ENCODE measurements at regions not wholly inside any gene's neighbourhood (a gene's known extent, or its start where the extent isn't known, plus 50 kb on each side); places are given as distances from the start of the nearest gene placed in this dataset.
"Not testable (repeated sequence)": the region's sequence is repeated elsewhere in the genome, so short reads cannot be mapped to it uniquely, and the experiment has no call there.

- DNase-seq (ENCODE audit: low read depth, low spot score): not testable (repeated sequence)
Measured at GRCh38 chr4:66561465-66562053, 891.3 kb upstream of the EPHA5 start.

GRCh38 chr4:66558651-66559050, 888.4 kb upstream of the EPHA5 start:
- DNase-seq (ENCODE audit: low read depth, low spot score): no peak

- DNase-seq (ENCODE audit: low read depth, low spot score): no peak
Measured at GRCh38 chr4:66556651-66557278, 886.5 kb upstream of the EPHA5 start.

GRCh38 chr4:66555301-66555700, 885.0 kb upstream of the EPHA5 start:
- no peak for DNase-seq (ENCODE audit: low read depth, low spot score)

- DNase-seq (ENCODE audit: low read depth, low spot score): no peak
Measured at GRCh38 chr4:66554826-66555225, 884.5 kb upstream of the EPHA5 start.

DNA sequence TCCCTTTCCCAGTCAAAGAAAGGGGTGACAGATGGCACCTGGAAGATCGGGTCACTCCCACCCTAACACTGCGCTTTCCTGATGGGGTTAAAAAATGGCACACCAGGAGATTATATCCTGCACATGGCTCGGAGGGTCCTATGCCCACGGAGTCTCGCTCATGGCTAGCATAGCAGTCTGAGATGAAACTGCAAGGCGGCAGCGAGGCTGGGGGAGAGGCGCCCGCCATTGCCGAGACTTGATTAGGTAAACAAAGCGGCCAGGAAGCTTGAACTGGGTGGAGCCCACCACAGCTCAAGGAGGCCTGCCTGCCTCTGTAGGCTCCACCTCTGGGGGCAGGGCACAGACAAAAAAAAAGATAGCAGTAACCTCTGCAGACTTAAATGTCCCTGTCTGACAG, 875.0 kb upstream of the EPHA5 start:
- DNase-seq (ENCODE audit: low read depth, low spot score): not testable (repeated sequence)

DNA sequence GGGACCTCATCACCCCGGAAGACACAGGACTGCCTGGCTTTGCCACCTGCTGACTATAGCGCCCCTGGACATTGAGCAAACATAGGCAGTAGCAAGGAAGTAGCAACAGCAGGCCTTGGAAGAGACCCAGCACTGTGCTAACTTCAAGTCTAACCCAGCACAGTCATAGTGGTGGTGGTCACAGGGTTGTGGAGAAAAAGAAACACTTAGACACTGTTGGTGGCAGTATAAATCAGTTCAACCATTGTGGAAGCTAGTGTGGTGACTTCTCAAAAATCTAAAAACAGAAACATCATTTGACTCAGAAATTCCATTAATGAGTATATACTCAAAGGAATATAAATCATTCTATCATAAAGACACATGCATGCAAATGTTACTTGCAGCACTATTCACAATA, 874.0 kb upstream of the EPHA5 start:
- no peak for DNase-seq (ENCODE audit: low read depth, low spot score)

GRCh38 chr4:66539745-66540144, 869.5 kb upstream of the EPHA5 start:
- DNase-seq (ENCODE audit: low read depth, low spot score): no peak

- no peak for DNase-seq (ENCODE audit: low read depth, low spot score)
Measured at GRCh38 chr4:66524781-66525180, 854.5 kb upstream of the EPHA5 start.

- DNase-seq (ENCODE audit: low read depth, low spot score): no peak
Measured at GRCh38 chr4:66522244-66522643, 852.0 kb upstream of the EPHA5 start.

GRCh38 chr4:66516940-66517339, 846.7 kb upstream of the EPHA5 start:
- no peak for DNase-seq (ENCODE audit: low read depth, low spot score)

DNA sequence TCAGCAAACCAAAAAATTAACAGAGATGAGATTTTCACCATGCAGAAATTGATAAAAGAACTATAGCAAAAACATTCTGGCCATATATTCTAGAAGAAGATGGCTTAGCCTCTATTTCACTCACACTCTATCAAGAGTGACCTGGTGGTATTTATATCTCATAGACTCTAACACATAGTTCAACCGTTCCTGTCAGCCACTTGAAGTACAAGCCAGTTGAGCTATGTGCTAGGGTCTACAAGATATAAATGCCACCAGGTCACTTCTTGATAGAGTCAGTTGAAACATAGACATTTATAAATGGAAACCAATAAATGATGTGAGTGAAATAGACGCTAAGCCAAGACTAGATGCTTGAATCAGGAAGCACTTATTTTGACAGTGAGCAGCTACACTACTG, 836.7 kb upstream of the EPHA5 start:
- no peak for DNase-seq (ENCODE audit: low read depth, low spot score)

- DNase-seq (ENCODE audit: low read depth, low spot score): no peak
Measured at GRCh38 chr4:66501997-66502396, 831.7 kb upstream of the EPHA5 start.

- DNase-seq (ENCODE audit: low read depth, low spot score): no peak
Measured at GRCh38 chr4:66490729-66491128, 820.4 kb upstream of the EPHA5 start.

DNA sequence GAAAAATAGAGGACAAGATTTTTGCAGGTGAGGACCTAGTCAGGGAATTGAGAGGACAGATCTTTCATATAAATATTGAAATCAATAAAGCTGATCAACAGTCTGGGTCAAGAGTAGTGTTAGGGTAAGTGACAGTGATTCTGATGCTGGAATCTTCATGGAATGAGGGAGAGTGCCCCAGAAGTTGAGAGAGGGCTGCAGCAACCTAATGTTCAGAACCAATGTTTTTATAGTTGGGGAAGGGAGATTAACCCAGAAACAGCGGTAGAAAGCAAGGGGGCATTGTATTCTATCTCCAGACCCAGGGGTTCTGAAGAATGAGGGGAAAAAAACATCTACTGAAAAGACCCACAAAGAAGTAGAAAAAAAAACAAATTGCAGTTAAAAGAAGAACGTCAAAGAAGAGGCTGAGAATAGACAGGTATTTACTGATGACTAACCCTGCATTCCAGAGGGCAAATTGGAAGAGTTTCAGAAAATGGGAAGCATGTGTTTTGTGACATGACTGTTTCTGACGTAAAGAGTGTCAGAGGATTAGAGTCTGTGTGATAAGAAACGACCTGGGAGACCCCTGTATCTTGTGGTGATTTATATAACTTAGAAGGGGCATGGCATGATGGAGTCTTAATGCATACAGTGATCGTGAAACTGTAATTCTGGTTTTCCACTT, 819.6 kb upstream of the EPHA5 start:
- DNase-seq (ENCODE audit: low read depth, low spot score): no peak

GRCh38 chr4:66489370-66489769, 819.1 kb upstream of the EPHA5 start:
- no peak for DNase-seq (ENCODE audit: low read depth, low spot score)

- DNase-seq (ENCODE audit: low read depth, low spot score): no peak
Measured at GRCh38 chr4:66486068-66486467, 815.8 kb upstream of the EPHA5 start.

DNA sequence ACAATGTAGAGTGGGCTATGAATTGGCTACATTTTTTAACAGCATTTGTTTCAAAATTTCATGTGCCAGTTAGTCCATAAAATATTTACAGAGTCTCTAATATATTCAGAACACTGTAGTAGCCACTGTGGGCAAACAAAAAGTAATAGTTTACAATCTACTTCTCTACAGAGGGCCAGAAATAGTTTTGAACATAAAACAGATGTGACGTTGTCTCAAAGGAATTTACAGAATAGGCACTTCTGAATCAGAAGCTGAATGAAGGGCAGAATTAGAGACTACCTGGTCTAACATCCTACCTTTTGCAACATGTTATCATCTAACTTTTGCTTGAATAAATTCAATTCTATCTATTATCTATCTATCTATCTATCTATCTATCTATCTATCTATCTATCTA, 811.9 kb upstream of the EPHA5 start:
- no peak for DNase-seq (ENCODE audit: low read depth, low spot score)

DNA sequence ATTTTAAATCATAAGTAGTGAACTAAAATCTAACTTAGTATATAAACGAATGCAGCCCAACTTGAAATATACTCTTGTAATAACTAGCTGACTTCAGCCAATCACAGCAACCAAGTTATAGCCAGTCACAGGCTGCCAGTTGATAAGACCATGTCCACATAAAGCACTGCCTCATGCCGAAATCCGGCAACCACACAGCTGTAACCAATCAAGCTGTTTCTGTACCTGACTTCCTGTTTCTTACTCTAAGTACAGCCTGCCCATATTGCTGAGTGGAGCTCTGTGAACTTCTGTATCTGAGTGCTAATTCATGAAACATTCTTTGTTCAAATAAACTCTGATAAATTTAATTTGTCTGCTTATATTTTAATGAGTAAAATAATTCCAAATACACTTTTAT, 805.3 kb upstream of the EPHA5 start:
- no peak for DNase-seq (ENCODE audit: low read depth, low spot score)

GRCh38 chr4:66465111-66465510, 794.8 kb upstream of the EPHA5 start:
- DNase-seq (ENCODE audit: low read depth, low spot score): no peak

- not testable (repeated sequence) for DNase-seq (ENCODE audit: low read depth, low spot score)
Measured at GRCh38 chr4:66462890-66463289, 792.6 kb upstream of the EPHA5 start.

- no peak for DNase-seq (ENCODE audit: low read depth, low spot score)
Measured at GRCh38 chr4:66451741-66452140, 781.5 kb upstream of the EPHA5 start.

- DNase-seq (ENCODE audit: low read depth, low spot score): no peak
Measured at GRCh38 chr4:66443008-66443407, 772.7 kb upstream of the EPHA5 start.
